ENCODE measurements at regions not wholly inside any gene's neighbourhood (a gene's known extent, or its start where the extent isn't known, plus 50 kb on each side); places are given as distances from the start of the nearest gene placed in this dataset.

GRCh38 chr12:67453191-67453590, 184.0 kb downstream of the CAND1 start:
- no peak overlapping the region for H3K27ac ChIP-seq (ENCODE audit: low read depth, low read length)

GRCh38 chr12:67455236-67455635, 186.1 kb downstream of the CAND1 start:
- H3K4me3 Mint-ChIP-seq = no peak overlapping the region
- no peaks in the 10 kb centered on the region for H3K36me3 Mint-ChIP-seq (ENCODE audit: low read depth)
- H3K9ac ChIP-seq (ENCODE audit: extremely low read depth, low read length, poor library complexity, severe bottlenecking) = no peak overlapping the region
- no peak for TF ChIP-seq CTCF (conservative IDR thresholded peaks at IDR 0.05)
- peaks cover 4% of the 10 kb centered on the region for H3K4me1 Mint-ChIP-seq
- H3K4me3 ChIP-seq (ENCODE audit: low read length) = no peak overlapping the region
- H3K9me3 ChIP-seq (ENCODE audit: control insufficient read depth, low read length) = no peaks in the 10 kb centered on the region
- H3K27ac Mint-ChIP-seq = no peak overlapping the region
- no peaks in the 10 kb centered on the region for H3K9me3 Mint-ChIP-seq
- peaks cover 2% of the 10 kb centered on the region for H3K27me3 Mint-ChIP-seq (ENCODE audit: insufficient read depth)
- WGBS, 2 experiments (ENCODE audit: insufficient coverage in 1 of 2, insufficient read length in 1 of 2) = 84 to 85% methylated on average over 4 to 6 of the region's 6 CpGs
- no peak for DNase-seq
- H3K36me3 ChIP-seq (ENCODE audit: control insufficient read depth, insufficient read depth, low read length) = no peaks in the 10 kb centered on the region
- H3K4me1 ChIP-seq (ENCODE audit: control insufficient read depth, insufficient read depth, low read length) = no peaks in the 10 kb centered on the region
- no peak overlapping the region for H3K27ac ChIP-seq (ENCODE audit: low read depth, low read length)
- H3K27me3 ChIP-seq (ENCODE audit: control insufficient read depth, insufficient read depth, low read length, poor library complexity, severe bottlenecking) = no peaks in the 10 kb centered on the region

More at GRCh38 chr12:67453191-67453590, 184.0 kb downstream of the CAND1 start:
- no peak for DNase-seq
- Mint-ChIP-seq H3K36me3 (ENCODE audit: low read depth) (no peaks in the 10 kb centered on the region), H3K4me3 (no peak overlapping the region), H3K27me3 (ENCODE audit: insufficient read depth) (peaks cover 2% of the 10 kb centered on the region), H3K27ac (no peak overlapping the region), H3K4me1 (peaks cover 4% of the 10 kb centered on the region), H3K9me3 (no peaks in the 10 kb centered on the region)
- Histone ChIP-seq H3K9ac (ENCODE audit: extremely low read depth, low read length, poor library complexity, severe bottlenecking) (no peak overlapping the region), H3K4me1 (ENCODE audit: control insufficient read depth, insufficient read depth, low read length) (no peaks in the 10 kb centered on the region), H3K4me3 (ENCODE audit: low read length) (no peak overlapping the region), H3K27me3 (ENCODE audit: control insufficient read depth, insufficient read depth, low read length, poor library complexity, severe bottlenecking) (no peaks in the 10 kb centered on the region), H3K36me3 (ENCODE audit: control insufficient read depth, insufficient read depth, low read length) (no peaks in the 10 kb centered on the region), H3K9me3 (ENCODE audit: control insufficient read depth, low read length) (no peaks in the 10 kb centered on the region)
- WGBS, 2 experiments (ENCODE audit: insufficient coverage in 1 of 2, insufficient read length in 1 of 2) = 48 to 65% methylated on average over 2 to 3 of the region's 3 CpGs
- TF ChIP-seq CTCF (conservative IDR thresholded peaks at IDR 0.05) = no peak

GRCh38 chr12:67456431-67456901, 187.3 kb downstream of the CAND1 start:
- H3K9ac ChIP-seq (ENCODE audit: extremely low read depth, low read length, poor library complexity, severe bottlenecking) = no peak overlapping the region
- 68 to 83% methylated on average over 1 to 3 of the region's 3 CpGs for WGBS, 2 experiments (ENCODE audit: insufficient coverage in 1 of 2, insufficient read length in 1 of 2)
- no peak overlapping the region for H3K4me3 ChIP-seq (ENCODE audit: low read length)
- H3K27me3 ChIP-seq (ENCODE audit: control insufficient read depth, insufficient read depth, low read length, poor library complexity, severe bottlenecking) = no peaks in the 10 kb centered on the region
- Mint-ChIP-seq H3K27me3 (ENCODE audit: insufficient read depth) (peaks cover 2% of the 10 kb centered on the region), H3K4me3 (no peak overlapping the region), H3K27ac (no peak overlapping the region), H3K9me3 (no peaks in the 10 kb centered on the region), H3K36me3 (ENCODE audit: low read depth) (no peaks in the 10 kb centered on the region), H3K4me1 (peaks cover 4% of the 10 kb centered on the region)
- H3K36me3 ChIP-seq (ENCODE audit: control insufficient read depth, insufficient read depth, low read length) = no peaks in the 10 kb centered on the region
- DNase-seq = no peak
- no peak for TF ChIP-seq CTCF (conservative IDR thresholded peaks at IDR 0.05)
- H3K27ac ChIP-seq (ENCODE audit: low read depth, low read length) = no peak overlapping the region
- H3K9me3 ChIP-seq (ENCODE audit: control insufficient read depth, low read length) = no peaks in the 10 kb centered on the region
- H3K4me1 ChIP-seq (ENCODE audit: control insufficient read depth, insufficient read depth, low read length) = no peaks in the 10 kb centered on the region

Measured in endodermal cell (in vitro differentiated cells).